A673 (cell line): ENCODE measurements at regions not wholly inside any gene's neighbourhood (a gene's known extent, or its start where the extent isn't known, plus 50 kb on each side); places are given as distances from the start of the nearest gene placed in this dataset.

ENCODE experiments used
- CTCF ChIP-seq: fragments of 300-800, 200-600 bp; sonication (generic); conservative IDR thresholded peaks from 2 replicates; pipeline ENCODE4 v1.5.1; 2017; ENCODE audit warnings: low read depth, mild to moderate bottlenecking, antibody characterized with exemption, low read length, moderate library complexity, mixed read lengths
- EZH2 ChIP-seq: fragments of 200-600 bp; sonication (generic); IDR thresholded peaks from 2 replicates; pipeline ENCODE4 v1.6.1; 2017; ENCODE audit warnings: borderline replicate concordance, low read depth, mild to moderate bottlenecking, mixed read lengths, antibody characterized with exemption, low read length; ENCODE audit not compliant: poor library complexity, severe bottlenecking

GRCh38 chr2:16411788-16412187 is 253.8 kb downstream of the CYRIA start:
- TF ChIP-seq CTCF (no peak), EZH2 (no peak)
